NCI-H2081 treated with DMSO at 0.1 percent for 48 hours (cell line): ENCODE measurements at regions not wholly inside any gene's neighbourhood (a gene's known extent, or its start where the extent isn't known, plus 50 kb on each side); places are given as distances from the start of the nearest gene placed in this dataset.

ENCODE experiments used
- DNase-seq: peaks from one replicate; lab custom pipeline; 2025; lab: John Stamatoyannopoulos, UW

- no peak for DNase-seq
Measured at GRCh38 chr3:168582503-168582902, 486.8 kb upstream of the GOLIM4 start.

- DNase-seq: peak; percentile 56
Measured at GRCh38 chr3:168581771-168582225, 486.1 kb upstream of the GOLIM4 start.

- DNase-seq: no peak
Measured at GRCh38 chr3:168579010-168579409, 483.3 kb upstream of the GOLIM4 start.

- no peak for DNase-seq
Measured at GRCh38 chr3:168575750-168576149, 480.0 kb upstream of the GOLIM4 start.

- DNase-seq: no peak
Measured at GRCh38 chr3:168574455-168575158, 478.9 kb upstream of the GOLIM4 start.

GRCh38 chr3:168570404-168571155 is 474.9 kb upstream of the GOLIM4 start:
- DNase-seq: no peak

- no peak for DNase-seq
Measured at GRCh38 chr3:168558728-168559411, 463.1 kb upstream of the GOLIM4 start.

- DNase-seq: no peak
Measured at GRCh38 chr3:168552251-168552650, 456.5 kb upstream of the GOLIM4 start.

- DNase-seq: no peak
Measured at GRCh38 chr3:168548719-168549118, 453.0 kb upstream of the GOLIM4 start.

- DNase-seq: no peak
Measured at GRCh38 chr3:168546707-168547106, 451.0 kb upstream of the GOLIM4 start.

GRCh38 chr3:168545591-168545990 is 449.9 kb upstream of the GOLIM4 start:
- no peak for DNase-seq

- DNase-seq: no peak
Measured at GRCh38 chr3:168544097-168544957, 448.6 kb upstream of the GOLIM4 start.

- DNase-seq: no peak
Measured at GRCh38 chr3:168540726-168541125, 445.0 kb upstream of the GOLIM4 start.

GRCh38 chr3:168539909-168540308 is 444.2 kb upstream of the GOLIM4 start:
- DNase-seq: no peak

- no peak for DNase-seq
Measured at GRCh38 chr3:168534761-168535160, 439.0 kb upstream of the GOLIM4 start.

- no peak for DNase-seq
Measured at GRCh38 chr3:168533600-168533999, 437.9 kb upstream of the GOLIM4 start.

- no peak for DNase-seq
Measured at GRCh38 chr3:168532135-168532534, 436.4 kb upstream of the GOLIM4 start.

GRCh38 chr3:168531116-168531515 is 435.4 kb upstream of the GOLIM4 start:
- DNase-seq: no peak

- no peak for DNase-seq
Measured at GRCh38 chr3:168524129-168524528, 428.4 kb upstream of the GOLIM4 start.

GRCh38 chr3:168517249-168518071 is 421.7 kb upstream of the GOLIM4 start:
- peak; percentile 96 for DNase-seq

GRCh38 chr3:168514252-168514651 is 418.5 kb upstream of the GOLIM4 start:
- no peak for DNase-seq
